ENCODE measurements at regions not wholly inside any gene's neighbourhood (a gene's known extent, or its start where the extent isn't known, plus 50 kb on each side); places are given as distances from the start of the nearest gene placed in this dataset.

- Histone ChIP-seq H3K27ac (no peak overlapping the region), H3K4me1 (no peaks in the 10 kb centered on the region), H3K27me3 (no peaks in the 10 kb centered on the region), H3K9me3 (no peaks in the 10 kb centered on the region), H3K4me3 (no peak overlapping the region), H3K36me3 (no peaks in the 10 kb centered on the region)
- no peak for DNase-seq
- TF ChIP-seq EP300 (IDR thresholded peaks at IDR 0.05) (no peak), POLR2A (IDR thresholded peaks at IDR 0.05) (no peak), POLR2AphosphoS5 (IDR thresholded peaks at IDR 0.05) (no peak)
- TF ChIP-seq, protein P1, sequence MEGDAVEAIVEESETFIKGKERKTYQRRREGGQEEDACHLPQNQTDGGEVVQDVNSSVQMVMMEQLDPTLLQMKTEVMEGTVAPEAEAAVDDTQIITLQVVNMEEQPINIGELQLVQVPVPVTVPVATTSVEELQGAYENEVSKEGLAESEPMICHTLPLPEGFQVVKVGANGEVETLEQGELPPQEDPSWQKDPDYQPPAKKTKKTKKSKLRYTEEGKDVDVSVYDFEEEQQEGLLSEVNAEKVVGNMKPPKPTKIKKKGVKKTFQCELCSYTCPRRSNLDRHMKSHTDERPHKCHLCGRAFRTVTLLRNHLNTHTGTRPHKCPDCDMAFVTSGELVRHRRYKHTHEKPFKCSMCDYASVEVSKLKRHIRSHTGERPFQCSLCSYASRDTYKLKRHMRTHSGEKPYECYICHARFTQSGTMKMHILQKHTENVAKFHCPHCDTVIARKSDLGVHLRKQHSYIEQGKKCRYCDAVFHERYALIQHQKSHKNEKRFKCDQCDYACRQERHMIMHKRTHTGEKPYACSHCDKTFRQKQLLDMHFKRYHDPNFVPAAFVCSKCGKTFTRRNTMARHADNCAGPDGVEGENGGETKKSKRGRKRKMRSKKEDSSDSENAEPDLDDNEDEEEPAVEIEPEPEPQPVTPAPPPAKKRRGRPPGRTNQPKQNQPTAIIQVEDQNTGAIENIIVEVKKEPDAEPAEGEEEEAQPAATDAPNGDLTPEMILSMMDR (IDR thresholded peaks at IDR 0.05) = no peak
- ATAC-seq (ENCODE audit: low FRiP score in 2 of 2) = no peak
- 80 to 91% methylated on average over 4 of the region's 4 CpGs for WGBS, 2 donors
Measured at GRCh38 chr1:218743861-218744505, 398.8 kb downstream of the TGFB2 start.

- DNase-seq = no peak
- no peak for ATAC-seq (ENCODE audit: low FRiP score in 2 of 2)
- WGBS, 2 donors = 83 to 88% methylated on average over 1 of the region's 1 CpG
- Histone ChIP-seq H3K9me3 (no peaks in the 10 kb centered on the region), H3K27ac (no peak overlapping the region), H3K4me1 (no peaks in the 10 kb centered on the region), H3K27me3 (no peaks in the 10 kb centered on the region), H3K4me3 (no peak overlapping the region), H3K36me3 (no peaks in the 10 kb centered on the region)
- TF ChIP-seq EP300 (IDR thresholded peaks at IDR 0.05) (no peak), POLR2AphosphoS5 (IDR thresholded peaks at IDR 0.05) (no peak), POLR2A (IDR thresholded peaks at IDR 0.05) (no peak)
- TF ChIP-seq, protein P1 (IDR thresholded peaks at IDR 0.05) = no peak
Measured at GRCh38 chr1:218748071-218748470, 402.9 kb downstream of the TGFB2 start.

GRCh38 chr1:218750216-218750970, 405.3 kb downstream of the TGFB2 start:
- peaks cover 0 to 5% (median 0%) of the 10 kb centered on the region in 4 donors for H3K9me3 ChIP-seq
- TF ChIP-seq, protein P1 (IDR thresholded peaks at IDR 0.05) = no peak
- TF ChIP-seq POLR2AphosphoS5 (IDR thresholded peaks at IDR 0.05) (no peak), EP300 (IDR thresholded peaks at IDR 0.05) (no peak), POLR2A (IDR thresholded peaks at IDR 0.05) (no peak)
- H3K27ac ChIP-seq = no peak overlapping the region
- no peaks in the 10 kb centered on the region for H3K27me3 ChIP-seq
- ATAC-seq (ENCODE audit: low FRiP score in 2 of 2) = no peak
- WGBS, 2 donors = 95 to 97% methylated on average over 16 of the region's 16 CpGs
- no peaks in the 10 kb centered on the region for H3K4me1 ChIP-seq
- H3K36me3 ChIP-seq = no peaks in the 10 kb centered on the region
- no peak for DNase-seq
- H3K4me3 ChIP-seq = no peak overlapping the region

DNA sequence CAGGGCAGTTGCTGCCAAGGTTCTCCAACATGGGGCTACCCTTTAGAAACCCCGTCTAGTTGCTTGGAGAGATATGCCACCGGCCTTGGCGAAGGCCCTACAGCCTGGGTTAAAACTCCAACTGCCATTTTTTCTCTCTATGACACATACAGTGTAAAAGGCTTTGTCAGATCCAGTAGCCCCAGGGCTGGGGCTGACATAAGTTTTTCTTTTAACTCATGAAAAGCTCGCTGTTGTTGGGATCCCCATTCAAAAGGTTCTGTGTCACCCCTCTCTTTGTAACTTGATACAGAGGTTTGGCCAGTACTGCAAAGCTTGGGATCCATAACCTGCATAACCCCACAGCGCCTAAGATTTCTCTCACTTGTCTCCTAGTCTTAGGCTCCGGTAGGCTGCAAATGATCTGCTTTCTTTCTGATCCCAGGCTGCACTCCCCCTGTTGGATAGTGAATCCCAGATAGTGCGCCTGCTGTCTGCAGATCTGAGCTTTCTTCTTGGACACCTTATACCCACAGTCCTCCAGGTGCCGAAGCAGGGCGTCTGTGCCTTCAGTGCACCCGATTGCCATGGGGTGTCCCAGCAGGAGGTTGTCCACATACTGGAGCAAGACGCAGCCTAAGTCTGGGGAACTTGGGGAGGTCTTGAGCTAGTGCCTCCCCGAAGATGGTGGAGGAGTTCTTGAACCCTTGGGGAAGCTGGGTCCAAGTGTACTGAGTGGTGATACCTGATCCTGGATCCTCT, 406.2 kb downstream of the TGFB2 start:
- 93 to 95% methylated on average over 10 to 12 of the region's 12 CpGs for WGBS, 2 donors
- no peak overlapping the region for H3K27ac ChIP-seq
- TF ChIP-seq POLR2A (IDR thresholded peaks at IDR 0.05) (no peak), EP300 (IDR thresholded peaks at IDR 0.05) (no peak), POLR2AphosphoS5 (IDR thresholded peaks at IDR 0.05) (no peak)
- TF ChIP-seq, protein P1 (IDR thresholded peaks at IDR 0.05) = no peak
- peaks cover 0 to 5% (median 0%) of the 10 kb centered on the region in 4 donors for H3K9me3 ChIP-seq
- H3K36me3 ChIP-seq = no peaks in the 10 kb centered on the region
- H3K4me1 ChIP-seq = no peaks in the 10 kb centered on the region
- no peak for DNase-seq
- ATAC-seq (ENCODE audit: low FRiP score in 2 of 2) = no peak
- H3K4me3 ChIP-seq = no peak overlapping the region
- H3K27me3 ChIP-seq = no peaks in the 10 kb centered on the region

All from upper lobe of left lung (tissue), 6 donors.